ENCODE measurements at regions not wholly inside any gene's neighbourhood (a gene's known extent, or its start where the extent isn't known, plus 50 kb on each side); places are given as distances from the start of the nearest gene placed in this dataset.

GRCh38 chr10:78771260-78771659 is 297.5 kb upstream of the ZMIZ1 start:
- no peak overlapping the region for H3K4me3 ChIP-seq (ENCODE audit: low read depth, low read length)
- TF ChIP-seq CTCF (IDR thresholded peaks at IDR 0.05; ENCODE audit: insufficient read depth, low read depth, low read length, missing control alignments), result no peak
- no peak for DNase-seq (ENCODE audit: low read depth)

DNA sequence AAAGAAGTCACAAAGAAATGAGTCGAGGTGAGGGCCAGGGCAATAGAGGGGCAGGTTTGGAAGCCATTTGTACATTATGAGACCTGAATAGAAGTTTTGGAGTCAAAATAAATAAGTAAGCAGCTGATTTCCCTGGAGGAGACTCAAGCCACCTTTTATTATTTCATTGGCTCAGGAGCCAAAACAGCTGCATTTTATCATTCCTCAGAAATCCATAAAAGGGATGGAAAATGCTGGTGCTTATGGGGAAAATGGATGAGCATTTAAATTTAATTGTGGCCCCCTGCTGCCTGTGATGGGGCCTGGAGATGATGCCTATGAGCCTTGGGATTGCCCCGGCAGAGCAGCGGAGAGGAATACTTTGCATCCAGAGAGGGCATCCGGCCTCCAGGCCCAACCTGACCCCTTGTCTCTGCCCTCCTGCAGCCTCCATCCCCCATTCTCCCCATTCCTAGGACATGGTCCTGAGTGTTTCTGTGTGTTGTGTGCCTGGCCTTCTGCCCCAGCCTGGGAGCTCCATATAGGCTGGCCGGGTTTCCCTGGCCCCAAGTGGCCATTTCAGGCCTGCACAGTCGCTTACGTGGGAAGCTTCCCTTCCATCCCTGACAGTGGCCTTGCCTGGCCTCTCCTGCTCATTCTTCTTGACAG is 296.8 kb upstream of the ZMIZ1 start:
- TF ChIP-seq CTCF (IDR thresholded peaks at IDR 0.05; ENCODE audit: insufficient read depth, low read depth, low read length, missing control alignments), result no peak
- no peak overlapping the region for H3K4me3 ChIP-seq (ENCODE audit: low read depth, low read length)
- DNase-seq (ENCODE audit: low read depth), result no peak

GRCh38 chr10:78772486-78772885 is 296.3 kb upstream of the ZMIZ1 start:
- no peak for DNase-seq (ENCODE audit: low read depth)
- no peak for TF ChIP-seq CTCF (IDR thresholded peaks at IDR 0.05; ENCODE audit: insufficient read depth, low read depth, low read length, missing control alignments)
- no peak overlapping the region for H3K4me3 ChIP-seq (ENCODE audit: low read depth, low read length)

DNA sequence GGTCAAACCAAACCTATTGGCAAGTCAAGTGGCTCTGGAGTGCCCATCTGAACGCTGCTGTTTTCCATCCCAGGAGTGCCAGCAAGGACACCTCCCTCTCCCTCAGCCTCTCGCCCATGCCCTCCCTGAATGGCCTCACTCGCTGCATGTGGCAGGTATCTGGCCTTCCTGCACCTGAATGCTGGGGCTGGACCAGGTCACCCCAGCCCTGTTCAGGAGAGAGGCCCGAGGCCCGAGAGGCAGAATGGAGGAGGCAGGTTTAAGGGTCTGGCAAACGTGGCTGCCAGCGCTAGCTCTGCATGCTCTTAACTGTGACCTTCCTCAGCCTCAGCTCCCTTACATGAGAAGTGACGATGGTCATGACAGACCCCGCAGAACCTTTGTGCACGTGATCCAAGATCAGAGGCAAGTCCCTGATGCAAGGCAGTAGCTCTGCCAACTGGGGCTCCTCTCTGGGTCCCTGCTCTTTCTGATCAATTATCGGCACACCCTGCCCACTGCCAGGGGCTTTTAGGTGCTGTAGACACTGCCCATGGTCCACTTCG is 295.7 kb upstream of the ZMIZ1 start:
- TF ChIP-seq CTCF (IDR thresholded peaks at IDR 0.05; ENCODE audit: insufficient read depth, low read depth, low read length, missing control alignments), result no peak

GRCh38 chr10:78774614-78774998 is 294.2 kb upstream of the ZMIZ1 start:
- no peak for DNase-seq (ENCODE audit: low read depth)
- TF ChIP-seq CTCF (IDR thresholded peaks at IDR 0.05; ENCODE audit: insufficient read depth, low read depth, low read length, missing control alignments), result no peak
- H3K4me3 ChIP-seq (ENCODE audit: low read depth, low read length), result no peak overlapping the region

More for the DNA sequence above, 295.7 kb upstream of the ZMIZ1 start:
- H3K4me3 ChIP-seq (ENCODE audit: low read depth, low read length), result no peak overlapping the region
- DNase-seq (ENCODE audit: low read depth), result no peak

DNA sequence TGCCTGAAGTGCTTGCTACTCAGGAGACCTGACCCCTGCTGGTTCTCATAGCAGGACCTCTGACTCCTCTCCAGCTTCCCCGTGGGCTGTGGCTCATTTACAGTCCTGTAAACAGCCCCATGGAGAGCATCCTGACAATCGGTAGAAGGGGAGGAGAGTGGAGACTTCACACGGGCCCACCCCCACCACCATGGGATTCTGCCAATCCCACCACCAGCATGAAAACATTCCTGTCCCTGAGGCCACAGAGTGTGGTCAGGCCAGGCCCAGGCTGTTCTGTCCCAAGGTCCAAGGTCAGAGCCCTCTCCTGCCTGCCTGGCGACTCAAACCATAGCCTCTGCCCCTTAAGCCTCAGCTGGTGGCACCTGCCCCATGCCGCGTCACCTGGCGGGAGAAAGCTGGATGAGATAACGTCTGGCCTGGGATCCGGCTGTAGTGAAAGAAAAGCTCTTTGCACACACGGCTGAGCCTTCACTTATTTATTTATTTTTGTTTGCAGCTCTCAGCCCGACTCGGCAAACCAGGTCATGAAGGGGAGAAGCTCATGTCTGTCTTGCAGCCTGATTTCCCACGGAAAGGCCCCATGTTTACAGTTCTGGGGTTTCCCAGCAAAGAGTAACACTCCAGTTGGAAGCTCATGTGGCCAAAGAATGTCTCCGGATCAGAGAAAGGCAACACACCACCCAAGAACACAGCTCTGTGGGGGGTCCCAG is 293.6 kb upstream of the ZMIZ1 start:
- no peak for TF ChIP-seq CTCF (IDR thresholded peaks at IDR 0.05; ENCODE audit: insufficient read depth, low read depth, low read length, missing control alignments)
- no peak for DNase-seq (ENCODE audit: low read depth)

More for the DNA sequence above, 293.6 kb upstream of the ZMIZ1 start:
- H3K4me3 ChIP-seq (ENCODE audit: low read depth, low read length), result no peak overlapping the region

All from GM12865 (cell line).